Karpas-422 (cell line): ENCODE measurements at regions not wholly inside any gene's neighbourhood (a gene's known extent, or its start where the extent isn't known, plus 50 kb on each side); places are given as distances from the start of the nearest gene placed in this dataset.

Experiments used
- DNase-seq: peaks from one replicate; pipeline ENCODE4 v3.0.0-alpha.2; 2015
- H2AFZ ChIP-seq: fragments of 200-600 bp; sonication (generic); 2 replicates; pipeline ENCODE4 v1.6.1; 2014; ENCODE audit warnings: antibody characterized with exemption, low read length, mixed read lengths
- H3K27ac ChIP-seq: fragments of 200-600 bp; sonication (generic); 2 replicates; pipeline ENCODE4 v1.5.1; 2014; ENCODE audit warnings: mild to moderate bottlenecking, low read length, moderate library complexity
- H3K27me3 ChIP-seq: fragments of 200-600 bp; sonication (generic); 2 replicates; pipeline ENCODE4 v1.6.1; 2014; ENCODE audit warnings: low read length, mixed read lengths
- H3K36me3 ChIP-seq: fragments of 200-600 bp; sonication (generic); 2 replicates; pipeline ENCODE4 v1.6.1; 2014; ENCODE audit warnings: low read length, mixed read lengths; ENCODE audit not compliant: insufficient read depth
- H3K4me1 ChIP-seq: fragments of 200-600 bp; sonication (generic); 2 replicates; pipeline ENCODE4 v1.6.1; 2014; ENCODE audit warnings: mild to moderate bottlenecking, low read length, mixed read lengths
- H3K4me2 ChIP-seq: fragments of 200-600 bp; sonication (generic); 2 replicates; pipeline ENCODE4 v1.6.1; 2014; ENCODE audit warnings: low read length, low read depth, mild to moderate bottlenecking; ENCODE audit not compliant: poor library complexity, severe bottlenecking
- H3K4me3 ChIP-seq: fragments of 200-600 bp; sonication (generic); 2 replicates; pipeline ENCODE4 v1.5.1; 2014; ENCODE audit warnings: mild to moderate bottlenecking, antibody characterized with exemption, low read length, mixed read lengths
- H3K79me2 ChIP-seq: fragments of 200-600 bp; sonication (generic); 2 replicates; pipeline ENCODE4 v1.6.1; 2014; ENCODE audit warnings: mild to moderate bottlenecking, low read length, mixed read lengths
- H3K9ac ChIP-seq: fragments of 200-600 bp; sonication (generic); 2 replicates; pipeline ENCODE4 v1.6.0; 2014; ENCODE audit warnings: low read length
- H3K9me2 ChIP-seq: fragments of 200-600 bp; sonication (generic), shearing (Covaris generic); replicated peaks from 2 replicates; pipeline ENCODE4 v1.6.0; 2014; ENCODE audit warnings: mild to moderate bottlenecking, low read length, moderate library complexity; ENCODE audit not compliant: insufficient read depth
- H3K9me3 ChIP-seq: fragments of 300-700, 200-600 bp; sonication (generic); 2 replicates; pipeline ENCODE4 v1.6.1; 2014; ENCODE audit warnings: low read length, mixed read lengths
- H4K20me1 ChIP-seq: fragments of 200-600 bp; sonication (generic); 2 replicates; pipeline ENCODE4 v1.6.1; 2014; ENCODE audit warnings: mild to moderate bottlenecking, antibody characterized with exemption, low read length, low read depth; ENCODE audit not compliant: insufficient read depth

DNA sequence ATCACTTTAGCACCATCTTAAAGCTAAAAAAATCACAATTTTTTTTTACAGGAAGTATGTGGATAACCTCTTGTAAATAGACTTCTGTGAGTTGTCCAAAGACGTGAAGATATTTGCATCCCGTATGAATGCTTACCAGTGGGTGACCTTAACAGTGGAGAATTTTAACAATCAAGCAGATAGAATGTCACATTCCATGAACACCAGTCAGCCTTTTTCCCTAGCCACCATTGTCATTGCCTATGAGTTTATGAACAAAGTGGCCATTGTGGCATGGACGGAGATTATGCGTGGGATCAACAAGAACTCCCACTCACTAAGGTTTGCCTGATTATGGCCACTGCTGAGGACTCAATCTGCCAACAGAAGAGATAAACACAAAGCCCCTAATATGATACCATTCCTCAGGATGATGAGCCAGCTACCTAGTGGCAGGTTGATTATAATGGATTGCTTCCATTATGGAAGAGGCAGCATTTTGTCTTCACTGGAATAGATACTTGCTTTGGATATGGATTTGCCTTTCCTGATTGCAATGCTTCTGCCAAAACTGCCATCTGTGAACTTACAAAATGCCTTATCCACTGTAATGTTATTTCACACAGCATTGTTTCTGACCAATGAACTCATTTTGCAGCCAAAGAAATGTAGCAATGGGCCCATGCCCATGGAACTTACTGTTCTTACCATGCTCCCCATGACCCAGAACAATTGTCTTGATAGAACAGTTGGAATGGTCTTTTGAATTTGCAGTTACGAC, 830.9 kb upstream of the NDST4 start:
- no peaks in the 10 kb centered on the region for H3K9me2 ChIP-seq

DNA sequence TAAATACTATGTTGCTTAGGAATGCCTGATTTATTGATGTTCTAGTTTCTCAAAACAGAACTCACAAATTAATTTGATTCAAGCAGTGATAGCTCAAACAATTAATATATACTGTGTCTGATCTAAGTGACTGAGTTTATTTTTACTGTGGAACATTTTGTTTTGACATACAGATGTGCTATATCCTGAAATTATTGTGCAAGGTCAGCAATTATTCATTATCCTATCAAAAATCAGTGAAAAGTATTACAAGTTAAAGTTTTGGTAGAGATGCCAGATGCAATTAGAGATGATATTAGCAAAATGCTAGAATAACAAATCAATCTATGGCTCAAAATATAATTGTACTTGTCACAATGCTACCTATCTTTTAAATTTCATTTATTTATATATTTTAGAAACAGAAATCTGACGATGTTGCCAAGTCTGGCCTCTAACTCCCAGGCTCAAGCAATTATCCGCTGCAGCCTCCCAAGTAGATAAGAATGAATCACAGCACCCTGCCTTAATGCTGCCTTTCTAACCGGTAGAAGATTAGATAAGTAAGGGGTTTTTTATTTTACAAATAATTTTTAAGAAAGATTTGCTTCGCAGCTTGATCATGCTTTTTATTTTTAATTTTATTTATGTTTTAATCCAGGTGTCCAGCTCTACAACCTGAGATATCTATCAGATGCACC, 825.5 kb upstream of the NDST4 start:
- H4K20me1 ChIP-seq, result no peaks in the 10 kb centered on the region
- no peaks in the 10 kb centered on the region for H3K27me3 ChIP-seq
- DNase-seq, result no peak
- H3K79me2 ChIP-seq, result no peaks in the 10 kb centered on the region
- no peak overlapping the region for H3K4me2 ChIP-seq
- H3K9me3 ChIP-seq, result no peaks in the 10 kb centered on the region
- H2AFZ ChIP-seq, result no peak overlapping the region
- no peak overlapping the region for H3K27ac ChIP-seq
- H3K9me2 ChIP-seq, result no peaks in the 10 kb centered on the region
- no peaks in the 10 kb centered on the region for H3K36me3 ChIP-seq
- no peak overlapping the region for H3K4me3 ChIP-seq
- no peak overlapping the region for H3K9ac ChIP-seq
- no peaks in the 10 kb centered on the region for H3K4me1 ChIP-seq

More for the DNA sequence above, 830.9 kb upstream of the NDST4 start:
- Histone ChIP-seq H3K4me3 (no peak overlapping the region), H3K4me2 (no peak overlapping the region), H2AFZ (no peak overlapping the region), H3K36me3 (no peaks in the 10 kb centered on the region), H3K9me3 (no peaks in the 10 kb centered on the region), H3K27ac (no peak overlapping the region), H3K27me3 (no peaks in the 10 kb centered on the region), H3K79me2 (no peaks in the 10 kb centered on the region), H3K4me1 (no peaks in the 10 kb centered on the region), H4K20me1 (no peaks in the 10 kb centered on the region), H3K9ac (no peak overlapping the region)
- no peak for DNase-seq

DNA sequence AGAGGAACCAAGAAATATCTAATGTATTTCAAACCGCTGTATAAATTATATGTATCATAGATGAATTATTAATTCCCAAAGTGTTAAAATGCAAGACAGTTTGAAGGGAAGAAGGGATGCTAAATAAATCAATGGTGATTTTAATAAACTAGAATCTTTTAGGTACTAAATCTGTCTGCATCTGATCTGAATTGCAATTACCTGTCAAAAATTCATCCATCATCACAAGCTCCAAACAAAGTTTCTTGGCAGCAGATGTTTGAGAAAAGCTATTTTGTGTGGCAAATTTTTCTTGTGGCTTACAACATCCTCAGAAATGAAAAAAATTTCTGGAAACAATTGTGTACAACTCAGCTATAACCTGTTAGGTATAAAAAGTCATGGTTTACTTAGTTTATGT, 816.0 kb upstream of the NDST4 start:
- Histone ChIP-seq H3K4me3 (no peak overlapping the region), H4K20me1 (no peaks in the 10 kb centered on the region), H3K9me3 (no peaks in the 10 kb centered on the region), H2AFZ (no peak overlapping the region), H3K9ac (no peak overlapping the region), H3K36me3 (no peaks in the 10 kb centered on the region), H3K27me3 (no peaks in the 10 kb centered on the region), H3K9me2 (no peaks in the 10 kb centered on the region), H3K4me1 (no peaks in the 10 kb centered on the region), H3K27ac (no peak overlapping the region), H3K79me2 (no peaks in the 10 kb centered on the region), H3K4me2 (no peak overlapping the region)
- DNase-seq, result no peak

DNA sequence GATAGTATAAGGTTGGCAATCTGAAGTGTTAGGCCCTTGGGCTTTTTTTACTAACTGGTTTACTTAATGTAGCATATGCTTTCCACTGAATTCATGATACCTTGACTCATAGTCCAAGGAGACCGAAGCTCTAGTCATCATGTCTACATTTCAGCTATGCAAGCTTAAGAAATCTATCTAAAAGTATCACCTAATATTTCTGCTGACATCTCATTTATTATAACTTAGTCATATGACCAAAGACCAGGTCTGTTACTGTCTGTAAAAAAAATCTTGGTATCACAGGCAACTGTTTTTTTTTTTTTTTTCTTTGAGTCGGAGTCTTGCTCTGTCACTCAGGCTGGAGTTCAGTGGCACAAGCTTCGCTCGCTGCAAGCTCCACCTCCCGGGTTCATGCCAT, 814.0 kb upstream of the NDST4 start:
- Histone ChIP-seq H4K20me1 (no peaks in the 10 kb centered on the region), H3K4me1 (no peaks in the 10 kb centered on the region), H3K9me2 (no peaks in the 10 kb centered on the region), H3K9ac (no peak overlapping the region), H3K27me3 (no peaks in the 10 kb centered on the region), H3K4me2 (no peak overlapping the region), H3K79me2 (no peaks in the 10 kb centered on the region), H3K27ac (no peak overlapping the region), H3K9me3 (no peaks in the 10 kb centered on the region), H3K36me3 (no peaks in the 10 kb centered on the region), H2AFZ (no peak overlapping the region), H3K4me3 (no peak overlapping the region)
- DNase-seq, result no peak

DNA sequence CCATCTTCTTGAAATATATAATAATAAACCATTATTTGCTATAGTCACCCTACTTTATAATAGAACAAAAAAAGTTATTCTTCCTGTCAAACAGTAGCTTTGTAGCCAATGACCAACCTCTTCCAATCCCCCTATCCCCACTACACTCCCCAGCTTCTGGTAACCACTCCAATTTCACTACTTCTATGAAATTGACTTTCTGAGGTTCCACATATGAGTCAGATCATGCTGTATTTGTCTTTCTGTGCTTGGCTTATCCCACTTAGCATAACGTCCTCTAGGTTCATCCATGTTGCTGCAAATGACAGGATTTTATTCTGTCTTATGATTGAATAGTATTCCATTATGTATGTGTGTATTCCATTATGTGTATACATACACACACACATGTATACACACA, 809.7 kb upstream of the NDST4 start:
- no peaks in the 10 kb centered on the region for H3K9me3 ChIP-seq
- no peak for DNase-seq
- H2AFZ ChIP-seq, result no peak overlapping the region
- H3K4me3 ChIP-seq, result no peak overlapping the region
- no peaks in the 10 kb centered on the region for H3K27me3 ChIP-seq
- no peaks in the 10 kb centered on the region for H3K79me2 ChIP-seq
- no peak overlapping the region for H3K9ac ChIP-seq
- H3K4me1 ChIP-seq, result no peaks in the 10 kb centered on the region
- no peak overlapping the region for H3K4me2 ChIP-seq
- H3K36me3 ChIP-seq, result no peaks in the 10 kb centered on the region
- no peak overlapping the region for H3K27ac ChIP-seq
- H3K9me2 ChIP-seq, result no peaks in the 10 kb centered on the region
- no peaks in the 10 kb centered on the region for H4K20me1 ChIP-seq

DNA sequence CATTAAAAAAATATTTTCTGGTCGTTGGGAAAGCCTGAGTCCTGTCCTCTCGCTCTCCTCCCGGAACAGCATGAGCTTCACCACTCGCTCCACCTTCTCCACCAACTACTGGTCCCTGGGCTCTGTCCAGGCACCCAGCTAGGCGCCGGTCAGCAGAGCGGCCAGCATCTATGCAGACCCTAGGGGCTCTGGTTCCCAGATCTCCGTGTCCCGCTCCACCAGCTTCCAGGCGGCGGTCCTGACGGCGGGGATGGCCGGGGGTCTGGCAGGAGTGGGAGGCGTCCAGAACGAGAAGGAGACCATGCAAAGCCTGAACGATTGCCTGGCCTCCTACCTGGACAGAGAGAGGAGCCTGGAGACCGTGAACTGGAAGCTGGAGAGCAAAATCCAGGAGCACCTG, 807.2 kb upstream of the NDST4 start:
- H3K79me2 ChIP-seq, result no peaks in the 10 kb centered on the region
- H2AFZ ChIP-seq, result no peak overlapping the region

DNA sequence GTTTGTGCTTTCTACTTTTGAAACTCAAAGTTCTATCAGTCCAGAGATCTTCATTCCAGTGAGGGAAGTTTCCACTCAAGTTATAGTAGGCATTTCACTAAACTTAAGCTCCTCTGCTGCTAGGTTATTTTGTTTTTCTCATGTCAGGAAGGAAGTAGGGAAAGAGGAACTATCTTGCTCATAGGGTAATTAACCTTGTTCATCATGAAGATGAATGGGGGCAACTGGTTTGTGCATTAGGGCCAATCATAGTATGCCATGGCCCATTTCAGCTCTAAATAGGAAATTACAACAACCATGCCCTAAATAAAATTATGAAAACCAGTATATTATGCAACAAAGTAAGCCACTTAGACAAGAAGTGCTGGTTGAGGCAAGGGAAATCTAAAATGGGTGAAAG, 804.7 kb upstream of the NDST4 start:
- Histone ChIP-seq H3K4me3 (no peak overlapping the region), H3K9ac (no peak overlapping the region), H3K27ac (no peak overlapping the region), H3K36me3 (no peaks in the 10 kb centered on the region), H3K4me2 (no peak overlapping the region), H3K79me2 (no peaks in the 10 kb centered on the region), H2AFZ (no peak overlapping the region), H3K27me3 (no peaks in the 10 kb centered on the region), H3K9me3 (no peaks in the 10 kb centered on the region), H3K9me2 (no peaks in the 10 kb centered on the region), H3K4me1 (no peaks in the 10 kb centered on the region), H4K20me1 (no peaks in the 10 kb centered on the region)
- no peak for DNase-seq

More for the DNA sequence above, 807.2 kb upstream of the NDST4 start:
- H3K9me3 ChIP-seq, result no peaks in the 10 kb centered on the region
- H3K27ac ChIP-seq, result no peak overlapping the region
- no peak for DNase-seq
- no peaks in the 10 kb centered on the region for H3K27me3 ChIP-seq
- no peaks in the 10 kb centered on the region for H3K9me2 ChIP-seq
- H4K20me1 ChIP-seq, result no peaks in the 10 kb centered on the region
- H3K9ac ChIP-seq, result no peak overlapping the region
- H3K4me1 ChIP-seq, result no peaks in the 10 kb centered on the region
- no peaks in the 10 kb centered on the region for H3K36me3 ChIP-seq
- no peak overlapping the region for H3K4me3 ChIP-seq
- no peak overlapping the region for H3K4me2 ChIP-seq

DNA sequence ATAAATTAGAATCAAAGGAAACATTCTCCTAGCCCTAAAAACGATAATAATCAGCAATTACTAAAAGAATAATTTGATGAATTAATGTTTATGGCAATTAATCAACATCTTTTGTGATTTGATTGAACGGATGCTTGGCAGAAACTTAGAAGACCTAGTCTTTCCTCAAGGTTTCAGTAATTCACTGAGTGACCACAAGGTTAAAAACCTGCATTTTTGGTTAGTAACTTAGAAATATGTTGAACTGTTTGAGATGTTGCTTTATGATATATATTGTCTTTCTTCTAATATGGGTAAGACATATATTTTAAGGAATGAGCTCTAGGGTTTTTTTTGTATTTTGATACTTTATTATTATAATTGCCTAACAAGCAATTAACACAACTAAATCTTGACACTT, 793.0 kb upstream of the NDST4 start:
- no peaks in the 10 kb centered on the region for H3K9me2 ChIP-seq
- no peak overlapping the region for H3K27ac ChIP-seq
- no peaks in the 10 kb centered on the region for H3K27me3 ChIP-seq
- no peaks in the 10 kb centered on the region for H3K4me1 ChIP-seq
- H4K20me1 ChIP-seq, result no peaks in the 10 kb centered on the region
- no peak for DNase-seq
- no peaks in the 10 kb centered on the region for H3K36me3 ChIP-seq
- no peak overlapping the region for H2AFZ ChIP-seq
- no peak overlapping the region for H3K9ac ChIP-seq
- no peaks in the 10 kb centered on the region for H3K9me3 ChIP-seq
- H3K4me2 ChIP-seq, result no peak overlapping the region
- no peaks in the 10 kb centered on the region for H3K79me2 ChIP-seq
- H3K4me3 ChIP-seq, result no peak overlapping the region
